NB4 (cell line): ENCODE measurements at regions not wholly inside any gene's neighbourhood (a gene's known extent, or its start where the extent isn't known, plus 50 kb on each side); places are given as distances from the start of the nearest gene placed in this dataset.

Experiments used
- CTCF ChIP-seq: IDR thresholded peaks from one replicate; pipeline ENCODE4 v1.5.1; 2012; ENCODE audit warnings: low read depth, low read length
- POLR2A ChIP-seq: IDR thresholded peaks from 2 replicates; pipeline ENCODE4 v1.6.1; 2011; ENCODE audit warnings: mild to moderate bottlenecking; ENCODE audit not compliant: insufficient read length; ENCODE audit errors: extremely low read depth

- TF ChIP-seq CTCF: no peak
- no peak for TF ChIP-seq POLR2A
Measured at GRCh38 chr2:3131636-3132326, 245.8 kb downstream of the EIPR1 start.
